HepG2 (cell line): ENCODE measurements at regions not wholly inside any gene's neighbourhood (a gene's known extent, or its start where the extent isn't known, plus 50 kb on each side); places are given as distances from the start of the nearest gene placed in this dataset.
A peak's percentile ranks its signal among the peaks of the same experiment; 100 is the strongest.

Source experiments
- ATF1 ChIP-seq: IDR thresholded peaks from 2 replicates; pipeline ENCODE4 v1.6.1; 2016; ENCODE audit warnings: mild to moderate bottlenecking, control low read depth
- CAMTA2 ChIP-seq: sonication (generic); formaldehyde crosslinking; IDR thresholded peaks from 2 replicates; pipeline ENCODE4 v1.4.0; 2020; ENCODE audit warnings: mild to moderate bottlenecking, missing genetic modification reagents, borderline replicate concordance
- FOXK1 ChIP-seq: sonication (generic); formaldehyde crosslinking; IDR thresholded peaks from 2 replicates; pipeline ENCODE4 v1.4.0; 2020; ENCODE audit warnings: low read depth, missing genetic modification reagents, borderline replicate concordance
- FOXP1 ChIP-seq, 2 experiments: fragments of 450-650 bp in 1 of 2; IDR thresholded peaks; 2 replicates each; pipeline ENCODE4 v1.6.1; 2017 to 2018; ENCODE audit warnings: antibody characterized with exemption in 1 of 2
- HMG20A ChIP-seq: IDR thresholded peaks from 2 replicates; pipeline ENCODE4 v1.6.1; 2016; ENCODE audit warnings: borderline replicate concordance
- MLXIP ChIP-seq: sonication (generic); formaldehyde crosslinking; IDR thresholded peaks from 2 replicates; pipeline ENCODE4 v1.9.0; 2021; ENCODE audit warnings: missing genetic modification reagents, borderline replicate concordance
- MXD3 ChIP-seq: IDR thresholded peaks from 2 replicates; pipeline ENCODE4 v1.6.1; 2016; ENCODE audit warnings: mild to moderate bottlenecking, missing biosample characterization, missing genetic modification reagents
- RBM39 ChIP-seq: fragments of 200-400 bp; formaldehyde crosslinking; IDR thresholded peaks from one replicate; pipeline ENCODE4 v1.6.1; 2018; ENCODE audit warnings: antibody characterized with exemption, mild to moderate bottlenecking, low read depth, low read length; ENCODE audit not compliant: poor library complexity, severe bottlenecking
- ZHX2 ChIP-seq, 2 experiments: sonication (generic) in 1 of 2; formaldehyde crosslinking in 1 of 2; IDR thresholded peaks; 2 replicates each; pipeline versions ENCODE4 v1.6.1 to v1.9.0; 2014 to 2022; ENCODE audit warnings: antibody characterized with exemption in 1 of 2, borderline replicate concordance in 1 of 2, inconsistent platforms in 1 of 2, low read depth in 1 of 2, missing genetic modification reagents in 1 of 2
- ZNF18 ChIP-seq: sonication (generic); formaldehyde crosslinking; IDR thresholded peaks from 2 replicates; pipeline ENCODE4 v1.8.0; 2022; ENCODE audit warnings: mild to moderate bottlenecking, missing genetic modification reagents; ENCODE audit not compliant: insufficient replicate concordance
- ZNF737 ChIP-seq: sonication (generic); formaldehyde crosslinking; IDR thresholded peaks from 2 replicates; pipeline ENCODE4 v1.5.0; 2020; ENCODE audit warnings: missing genetic modification reagents, mild to moderate bottlenecking, borderline replicate concordance
- ZNF782 ChIP-seq: sonication (generic); formaldehyde crosslinking; IDR thresholded peaks from 2 replicates; pipeline ENCODE4 v1.4.0; 2020; ENCODE audit warnings: missing genetic modification reagents, mild to moderate bottlenecking, borderline replicate concordance
- ZNF850 ChIP-seq: sonication (generic); formaldehyde crosslinking; conservative IDR thresholded peaks from 2 replicates; pipeline ENCODE4 v1.9.0; 2021; ENCODE audit warnings: mild to moderate bottlenecking, missing genetic modification reagents
- TF ChIP-seq, protein P1 (sequence below): sonication (generic); formaldehyde crosslinking; IDR thresholded peaks from 2 replicates; pipeline ENCODE4 v1.4.0; 2020; ENCODE audit warnings: mild to moderate bottlenecking, missing genetic modification reagents

GRCh38 chr12:58765653-58766512 is 154.4 kb downstream of the LRIG3 start (continued):
- TF ChIP-seq ZNF18 (CRISPR knock-in tag) = no peak
- TF ChIP-seq RBM39 = no peak
- TF ChIP-seq ZNF782 = no peak
- peak; percentile 78 for TF ChIP-seq FOXP1 (IDR thresholded peaks at IDR 0.05)
- peak; percentile 91 for TF ChIP-seq FOXP1 (CRISPR knock-in tag; IDR thresholded peaks at IDR 0.05)
- TF ChIP-seq, protein P1, sequence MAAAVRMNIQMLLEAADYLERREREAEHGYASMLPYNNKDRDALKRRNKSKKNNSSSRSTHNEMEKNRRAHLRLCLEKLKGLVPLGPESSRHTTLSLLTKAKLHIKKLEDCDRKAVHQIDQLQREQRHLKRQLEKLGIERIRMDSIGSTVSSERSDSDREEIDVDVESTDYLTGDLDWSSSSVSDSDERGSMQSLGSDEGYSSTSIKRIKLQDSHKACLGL (CRISPR knock-in tag) = no peak
- no peak for TF ChIP-seq CAMTA2 (CRISPR knock-in tag)
- no peak for TF ChIP-seq ZNF737 (CRISPR knock-in tag)
- peak; percentile 81; the same call in 1 of the 2 replicates for TF ChIP-seq FOXK1
- TF ChIP-seq ATF1 (CRISPR knock-in tag) = peak; percentile 50
- TF ChIP-seq ZNF850 (CRISPR knock-in tag) = no peak
- no peak for TF ChIP-seq MXD3 (CRISPR knock-in tag)
- no peak for TF ChIP-seq MLXIP (CRISPR knock-in tag)
- peak; percentile 82; the same call in 1 of the 2 replicates for TF ChIP-seq HMG20A (CRISPR knock-in tag)
- peak; percentile 50; the same call in 1 of the 2 replicates for TF ChIP-seq ZHX2 (IDR thresholded peaks at IDR 0.05; ENCODE audit: low read depth)
- TF ChIP-seq ZHX2 (CRISPR knock-in tag; IDR thresholded peaks at IDR 0.05; ENCODE audit: borderline replicate concordance) = no peak
